ENCODE measurements at regions not wholly inside any gene's neighbourhood (a gene's known extent, or its start where the extent isn't known, plus 50 kb on each side); places are given as distances from the start of the nearest gene placed in this dataset.

GRCh38 chr6:110048221-110048875 lies 70.2 kb downstream of the GPR6 start (continued):
- no peak for TF ChIP-seq TCF7 (IDR thresholded peaks at IDR 0.05; ENCODE audit: borderline replicate concordance)

GRCh38 chr6:110049696-110050439 lies 71.8 kb downstream of the GPR6 start:
- ChIA-PET SMC1A (ENCODE audit: uncharacterized antibody, unreplicated experiment) (interaction anchor here (1.3 kb wide), 1 partner anchor 8 kb away, joined by 4 read pairs; no protein-coding TSS in a partner anchor), POLR2A (no interaction called here), CTCF (interaction anchor here (0.6 to 2.2 kb wide), 4 partner anchors 11 to 345 kb away, joined by 3 to 19 read pairs (median 4); no protein-coding TSS in a partner anchor), RAD21 (ENCODE audit: unreplicated experiment) (no interaction called here)
- Histone ChIP-seq H3K4me3 (no peak overlapping the region), H3K27ac (ENCODE audit: control insufficient read depth, insufficient read depth) (no peak overlapping the region), H3K9ac (ENCODE audit: control insufficient read depth, insufficient read depth, low read length) (no peak overlapping the region), H3K9me3 (replicated peaks; ENCODE audit: control insufficient read depth, insufficient read depth, low read length) (no peaks in the 10 kb centered on the region), H3K79me2 (ENCODE audit: control insufficient read depth, insufficient read depth, low read length) (no peaks in the 10 kb centered on the region), H2AFZ (ENCODE audit: control insufficient read depth, low read depth, low read length) (no peak overlapping the region), H3K27me3 (replicated peaks in 1 of 2; ENCODE audit: control insufficient read depth in 2 of 2, insufficient read depth in 2 of 2, low read length in 1 of 2) (no peaks in the 10 kb centered on the region; a peak in 1 of 4 replicates), H3K4me1 (ENCODE audit: control insufficient read depth, insufficient read depth, low read length) (no peaks in the 10 kb centered on the region), H4K20me1 (ENCODE audit: control insufficient read depth, insufficient read depth) (no peaks in the 10 kb centered on the region), H3K4me2 (ENCODE audit: control insufficient read depth, insufficient read depth) (no peak overlapping the region), H3K36me3 (ENCODE audit: control insufficient read depth in 2 of 2, insufficient read depth in 2 of 2, low read length in 1 of 2) (no peaks in the 10 kb centered on the region)
- FAIRE-seq = no peak
- no peak for TF ChIP-seq CEBPB (IDR thresholded peaks at IDR 0.05; ENCODE audit: borderline replicate concordance in 1 of 2, low read depth in 2 of 2, low read length in 2 of 2)
- no peak for TF ChIP-seq RUNX3 (IDR thresholded peaks at IDR 0.05; ENCODE audit: low read length)
- intact Hi-C loops (cut with micrococcal nuclease; ENCODE audit: unreplicated experiment) (loop anchor here (10.0 kb wide), 1 partner anchor 865 kb away; no protein-coding TSS in a partner anchor), in situ Hi-C loops (cut with MboI) (loop anchor here (5.0 kb wide), 1 partner anchor 337 kb away; no protein-coding TSS in a partner anchor)
- BruUV-seq (replicated peaks) = no TSS peak
- ATAC-seq = no peak
- WGBS (ENCODE audit: insufficient coverage, insufficient replicate concordance, low lambda C conversion rate, missing lambda C conversion rate) = 42% methylated on average over 11 of the region's 11 CpGs
- DNase-seq (ENCODE audit: low read depth, low spot score) = no peak

Measured in GM12878 (cell line).